ENCODE measurements at regions not wholly inside any gene's neighbourhood (a gene's known extent, or its start where the extent isn't known, plus 50 kb on each side); places are given as distances from the start of the nearest gene placed in this dataset.

GRCh38 chr10:123408660-123409059 lies 254.5 kb downstream of the BUB3 start:
- DNase-seq (ENCODE audit: low spot score): no peak

DNA sequence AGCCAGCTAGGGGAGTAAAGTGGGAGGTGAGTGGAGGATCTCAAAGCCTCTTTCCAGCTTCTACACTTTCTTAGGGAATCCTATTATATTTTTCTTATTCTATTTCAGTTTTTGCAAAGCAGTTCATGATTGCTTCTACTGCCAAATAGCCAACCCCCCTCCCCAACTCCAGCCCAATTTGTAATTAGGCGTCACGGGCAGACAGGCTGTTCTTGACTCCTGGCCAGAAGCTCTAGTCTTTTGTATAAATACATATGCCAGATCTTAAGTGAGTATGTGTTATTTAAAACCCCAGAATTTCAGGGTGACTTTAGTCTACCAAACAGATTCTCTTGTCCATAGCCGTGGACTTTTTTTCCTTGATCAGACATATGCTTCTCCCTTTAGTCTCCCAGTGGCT lies 255.2 kb downstream of the BUB3 start:
- DNase-seq (ENCODE audit: low spot score): no peak

GRCh38 chr10:123409884-123410283 lies 255.7 kb downstream of the BUB3 start:
- DNase-seq (ENCODE audit: low spot score): no peak

GRCh38 chr10:123413353-123413752 lies 252.8 kb upstream of the GPR26 start:
- no peak for DNase-seq (ENCODE audit: low spot score)

DNA sequence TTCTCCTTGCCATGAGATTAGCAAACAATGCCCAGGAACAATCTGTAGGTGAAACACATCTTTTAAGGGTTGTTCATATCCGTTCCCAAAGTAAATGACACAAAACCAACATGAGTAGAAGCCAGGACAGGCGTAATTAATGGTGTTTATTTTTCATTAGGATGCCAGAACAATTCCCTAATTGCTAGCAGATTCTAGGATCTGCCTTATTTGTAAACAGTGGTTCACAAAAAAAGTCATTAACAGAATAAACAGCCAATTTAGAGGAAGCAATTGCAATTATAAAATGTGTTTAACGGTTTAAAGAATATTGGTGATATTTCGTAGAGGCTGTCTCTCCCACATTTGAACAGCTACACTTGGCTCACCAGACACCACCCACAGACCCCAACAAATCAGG lies 250.6 kb upstream of the GPR26 start:
- DNase-seq (ENCODE audit: low spot score): no peak

DNA sequence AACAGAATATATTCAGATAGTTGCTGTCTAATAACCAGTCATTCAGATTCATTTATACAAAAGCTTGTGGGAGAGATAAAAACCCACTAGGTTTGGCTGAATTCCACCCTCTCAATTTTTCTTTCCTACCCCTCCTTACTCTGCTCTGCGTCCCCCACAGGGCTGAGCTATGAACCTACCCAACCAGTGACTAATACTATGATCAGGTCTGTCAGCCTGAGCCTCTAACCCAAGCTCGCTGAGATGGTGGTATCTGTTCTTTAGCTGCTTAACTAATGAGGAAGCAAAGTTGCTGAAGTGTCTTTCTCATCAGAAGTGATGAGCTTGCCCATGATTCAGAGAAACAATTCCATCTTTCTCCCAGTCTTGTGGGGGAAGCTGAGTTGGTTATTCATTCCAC lies 248.7 kb upstream of the GPR26 start:
- DNase-seq (ENCODE audit: low spot score): no peak

DNA sequence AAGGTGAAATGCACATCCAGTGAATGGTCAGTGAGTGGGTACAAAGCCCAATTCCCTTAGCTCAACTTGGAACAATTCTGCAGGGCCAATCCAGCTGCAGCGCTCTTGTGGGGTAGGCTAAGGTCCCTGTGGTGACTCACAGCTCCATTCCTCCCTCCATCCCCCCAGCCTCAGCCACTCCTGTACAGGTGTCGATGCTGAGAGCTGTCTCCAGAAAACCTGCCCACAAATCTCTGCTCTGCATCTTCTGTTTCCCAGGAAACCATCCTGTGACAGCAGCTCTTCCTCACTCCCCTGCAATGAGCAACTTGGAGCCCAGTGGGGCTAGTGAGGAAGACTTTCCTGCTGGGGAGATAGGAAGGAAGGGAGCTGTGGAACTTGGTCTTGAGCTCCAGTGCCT lies 244.7 kb upstream of the GPR26 start:
- DNase-seq (ENCODE audit: low spot score): no peak

GRCh38 chr10:123422261-123422660 lies 243.9 kb upstream of the GPR26 start:
- no peak for DNase-seq (ENCODE audit: low spot score)

DNA sequence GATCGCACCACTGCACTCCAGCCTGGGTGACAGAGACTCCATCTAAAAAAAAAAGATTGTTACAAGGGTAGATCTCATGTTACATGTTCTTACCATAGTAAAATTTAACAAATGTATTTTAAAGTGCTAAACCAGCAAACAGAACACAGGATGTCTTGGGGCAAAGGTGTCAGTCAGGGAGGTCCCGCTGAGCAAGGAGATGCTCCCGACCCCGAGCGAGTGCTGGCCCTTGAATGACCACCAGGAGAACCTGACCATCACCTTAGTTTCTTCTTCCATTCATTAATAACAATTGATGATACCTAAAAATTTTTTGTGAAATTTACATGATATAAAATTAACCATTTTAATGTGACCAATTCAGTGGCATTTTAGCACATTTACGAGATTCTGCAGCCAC lies 241.6 kb upstream of the GPR26 start:
- DNase-seq (ENCODE audit: low spot score): no peak

DNA sequence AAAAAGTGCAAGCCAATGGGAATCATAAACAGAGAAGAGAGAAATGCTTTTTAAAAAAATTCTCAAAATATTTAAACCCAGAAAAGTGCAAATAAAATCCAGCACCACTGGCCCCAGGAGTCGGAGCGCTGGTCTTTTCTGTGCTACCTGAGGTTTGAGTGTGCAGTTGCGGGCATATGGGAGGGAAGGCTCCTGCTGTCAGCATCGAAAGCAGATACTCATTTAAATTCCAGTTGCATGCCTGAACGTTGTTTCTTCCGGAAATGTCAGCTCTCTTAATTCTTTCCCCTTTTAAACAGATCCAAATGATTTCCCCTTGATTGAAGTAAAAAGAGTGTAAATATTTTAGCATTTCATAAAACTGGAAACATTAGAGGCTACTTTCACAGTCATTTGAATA lies 240.5 kb upstream of the GPR26 start:
- no peak for DNase-seq (ENCODE audit: low spot score)

DNA sequence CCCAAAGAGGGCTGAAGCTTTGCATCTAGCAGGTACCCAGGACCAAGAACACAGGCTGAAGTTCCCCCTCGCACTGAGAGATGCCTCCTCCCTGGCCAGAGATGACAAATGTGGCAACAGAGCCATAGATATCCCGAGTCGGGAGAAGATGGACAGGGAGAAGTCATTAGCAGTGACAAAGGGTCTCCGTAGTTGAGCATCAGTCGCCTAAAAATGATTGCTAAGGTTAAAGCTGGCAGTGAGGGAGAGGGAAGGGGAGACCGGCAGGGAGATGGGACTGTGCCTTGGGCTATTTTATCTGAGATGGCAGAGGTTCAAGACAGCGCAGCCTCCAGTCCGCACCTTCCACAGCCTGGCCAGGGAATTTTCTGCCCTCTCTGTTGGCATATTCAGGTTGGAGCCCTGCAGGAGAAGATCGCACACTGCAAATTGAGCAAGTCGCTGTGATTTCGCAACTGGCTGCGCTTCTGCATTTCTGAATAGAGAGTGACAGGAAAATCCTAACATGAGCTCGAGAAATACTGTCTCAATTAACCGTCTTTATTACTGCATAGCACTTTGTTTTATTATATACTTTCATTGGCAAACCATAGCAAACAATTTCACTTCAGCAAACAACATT lies 238.9 kb upstream of the GPR26 start:
- DNase-seq (ENCODE audit: low spot score): no peak

- DNase-seq (ENCODE audit: low spot score): no peak
These were observed 237.8 kb upstream of the GPR26 start for GRCh38 chr10:123428391-123428790.

GRCh38 chr10:123429706-123430221 lies 236.4 kb upstream of the GPR26 start:
- DNase-seq (ENCODE audit: low spot score): peak; percentile 67

DNA sequence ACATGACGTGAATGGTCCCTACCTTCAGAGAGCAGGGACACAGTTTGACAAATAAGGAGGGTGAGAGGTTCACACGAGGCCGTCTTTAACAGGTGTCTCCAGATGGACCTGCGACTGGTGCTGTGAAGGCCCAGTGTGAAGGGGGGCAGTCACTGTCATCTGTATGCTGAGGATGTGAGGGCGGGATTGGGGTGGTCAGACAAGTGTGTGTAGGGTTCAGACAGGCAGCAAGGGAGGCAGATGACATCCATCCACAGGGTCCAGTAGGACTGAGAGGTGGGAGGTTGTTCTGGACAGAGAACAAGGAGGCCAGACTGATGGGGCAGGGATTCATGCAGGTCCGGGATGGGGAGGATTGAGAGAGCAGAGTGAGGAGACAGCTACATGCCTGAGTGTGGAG lies 232.6 kb upstream of the GPR26 start:
- no peak for DNase-seq (ENCODE audit: low spot score)

DNA sequence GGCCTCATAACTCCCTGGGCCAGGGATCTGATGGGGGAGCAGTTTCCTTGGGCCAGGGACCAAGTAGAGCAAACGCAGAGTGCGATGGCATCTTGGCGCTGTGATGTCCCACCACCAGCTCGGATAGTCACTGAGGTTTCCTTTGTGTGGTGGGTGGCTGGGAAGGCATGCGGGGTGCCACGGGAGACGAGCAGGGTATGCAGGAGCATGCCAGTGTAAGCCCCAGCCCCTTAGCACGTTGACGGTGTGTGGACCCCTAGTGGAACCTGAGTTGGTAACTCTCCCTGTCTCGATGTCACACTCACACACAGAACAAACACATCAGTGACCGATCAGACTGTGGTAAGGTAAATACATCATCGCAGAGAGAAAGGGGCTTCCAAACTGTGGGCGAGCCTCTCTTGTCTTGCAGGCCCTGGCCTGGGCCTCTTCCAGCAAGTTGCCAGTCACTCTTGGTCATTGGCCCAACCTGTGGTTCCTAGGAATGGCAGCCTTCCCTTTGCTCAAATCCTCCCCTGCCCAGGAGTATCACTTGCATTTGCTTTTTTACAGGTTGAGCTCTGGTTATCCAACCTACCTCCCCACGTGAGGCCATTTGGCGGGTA lies 231.6 kb upstream of the GPR26 start:
- DNase-seq (ENCODE audit: low spot score): no peak

DNA sequence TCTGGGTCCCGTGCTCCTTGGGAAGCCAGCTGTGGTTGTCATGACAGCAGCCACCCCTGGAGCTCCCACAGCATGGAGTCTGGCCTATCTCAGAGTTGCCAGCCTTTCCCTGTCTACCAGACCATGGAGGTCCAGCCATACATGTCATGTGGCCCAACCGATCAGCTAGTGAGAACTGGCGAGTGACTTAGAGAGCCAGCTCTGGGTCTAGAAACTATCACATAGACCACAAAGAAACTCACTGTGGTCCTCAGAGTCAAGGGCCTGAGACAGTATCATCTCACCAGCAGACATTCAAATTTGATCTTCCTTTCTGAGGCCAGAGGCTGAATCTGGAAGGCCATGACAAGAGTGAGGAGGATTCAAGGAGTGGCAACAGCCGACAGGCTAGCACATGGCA lies 223.3 kb upstream of the GPR26 start:
- peak; percentile 27 for DNase-seq (ENCODE audit: low spot score)

DNA sequence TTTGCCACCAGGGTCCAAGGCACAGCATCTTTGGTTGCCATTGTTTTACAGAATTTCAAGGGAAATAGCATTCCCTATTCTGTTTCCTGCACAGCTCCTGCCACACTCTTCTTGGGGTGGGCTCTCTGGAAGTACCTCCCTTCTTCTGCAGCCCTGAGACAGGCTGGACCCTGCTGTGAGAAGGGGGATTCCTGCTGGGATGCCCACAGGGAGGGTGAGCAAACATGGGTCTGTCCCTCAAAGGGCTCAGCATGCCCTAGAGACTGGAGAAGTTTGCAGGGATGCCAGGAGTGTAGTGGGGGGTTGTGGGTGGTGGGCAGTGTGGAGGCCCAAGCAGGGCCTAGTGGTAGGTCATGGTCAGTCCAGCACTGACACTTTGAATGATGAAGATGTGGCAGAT lies 222.2 kb upstream of the GPR26 start:
- no peak for DNase-seq (ENCODE audit: low spot score)

DNA sequence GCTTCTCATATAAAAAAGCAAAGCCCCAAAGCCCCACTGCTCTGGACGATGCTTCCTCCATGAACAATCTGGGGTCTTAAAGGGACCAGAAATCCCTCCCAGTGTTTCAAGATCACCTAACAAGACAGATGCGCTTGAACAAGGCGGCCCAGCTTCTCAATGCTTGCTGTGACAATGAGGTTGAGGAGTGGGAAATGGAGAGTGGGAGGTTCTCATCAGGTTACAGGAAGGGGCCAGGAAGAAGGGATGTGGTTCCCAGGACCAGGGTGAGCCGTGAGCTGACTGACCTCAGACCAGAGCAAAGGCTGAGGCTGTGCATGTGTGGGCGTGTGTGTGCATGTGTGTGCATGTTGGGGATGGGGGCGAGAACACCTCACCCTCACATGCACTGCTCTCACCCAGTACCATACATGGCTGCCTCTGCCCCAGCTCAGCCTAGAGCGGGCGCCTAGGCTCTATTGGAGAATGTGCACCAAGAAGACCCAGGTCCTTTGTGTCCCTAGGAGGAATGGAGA lies 220.8 kb upstream of the GPR26 start:
- DNase-seq (ENCODE audit: low spot score): no peak

- no peak for DNase-seq (ENCODE audit: low spot score)
These were observed 219.6 kb upstream of the GPR26 start for GRCh38 chr10:123446449-123447156.

DNA sequence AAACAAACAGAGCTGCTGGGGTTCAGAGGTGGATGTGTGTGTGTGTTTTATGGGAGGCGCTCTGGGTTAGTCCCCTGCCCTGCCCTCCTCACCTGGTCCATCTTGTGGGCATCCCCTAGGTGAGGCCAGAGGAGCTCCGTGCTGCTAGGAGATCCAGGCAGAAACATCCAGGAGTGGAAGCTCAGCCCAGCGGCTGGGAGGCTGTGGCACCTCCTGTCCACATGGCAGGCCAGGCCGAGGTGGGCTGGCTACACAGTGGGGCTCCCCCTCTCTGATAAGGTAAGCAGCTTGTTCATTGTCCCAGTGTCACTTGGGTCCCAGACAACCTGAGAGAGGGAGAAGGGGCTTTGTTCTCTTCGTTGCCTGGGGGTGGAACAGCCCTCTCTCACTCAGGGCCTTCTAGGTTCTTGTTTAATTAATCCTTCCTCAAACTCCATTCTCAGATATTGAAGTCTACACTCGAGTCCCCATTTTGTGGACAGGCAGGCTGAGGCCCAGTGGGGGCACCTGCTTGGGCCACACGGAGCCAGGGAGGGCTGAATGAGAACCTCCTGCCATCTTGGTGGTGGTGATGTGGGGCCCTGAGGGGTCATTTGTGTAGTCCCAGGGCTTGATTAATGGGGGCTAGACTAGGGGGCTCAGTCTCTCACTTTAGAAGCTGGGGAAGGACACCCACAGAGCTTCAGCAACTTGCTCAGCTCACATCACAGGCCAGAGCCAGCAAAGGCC lies 216.8 kb upstream of the GPR26 start:
- DNase-seq (ENCODE audit: low spot score): no peak

DNA sequence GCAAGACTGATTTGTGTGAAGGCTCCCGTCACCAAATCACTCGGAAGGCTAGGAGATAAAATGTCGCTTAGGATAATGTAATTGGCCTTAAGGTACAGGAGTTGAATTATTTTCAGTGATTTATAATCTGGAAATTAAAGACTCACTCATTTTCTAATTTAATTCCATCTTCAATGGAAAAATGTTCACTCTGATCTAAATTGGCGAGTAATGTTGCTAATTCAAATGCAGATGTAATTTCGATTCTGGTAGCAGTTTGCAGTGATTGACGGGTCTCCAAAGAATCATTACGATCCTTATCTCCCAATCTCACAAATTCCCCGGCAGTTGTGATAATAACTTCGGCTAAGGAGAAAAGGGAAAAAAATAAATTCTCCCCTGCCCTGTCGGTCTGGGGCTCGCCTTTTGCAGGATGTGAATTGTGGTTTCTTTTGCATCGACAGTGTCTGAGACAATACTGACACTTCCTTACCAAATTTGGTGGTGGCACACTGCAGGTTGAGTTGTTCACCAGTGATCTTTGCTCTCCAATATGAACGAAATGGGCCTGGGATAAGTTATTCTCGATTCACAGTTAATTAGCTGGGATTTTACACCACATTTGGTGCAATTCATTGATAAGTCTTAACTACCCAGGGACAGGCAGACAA lies 215.1 kb upstream of the GPR26 start:
- no peak for DNase-seq (ENCODE audit: low spot score)

Data from SK-N-DZ (cell line).